ENCODE measurements at regions not wholly inside any gene's neighbourhood (a gene's known extent, or its start where the extent isn't known, plus 50 kb on each side); places are given as distances from the start of the nearest gene placed in this dataset.

- Histone ChIP-seq H3K4me2 (ENCODE audit: extremely low read depth, insufficient read depth, low read length) (no peak overlapping the region), H3K36me3 (ENCODE audit: control insufficient read depth, insufficient read depth, low read length) (no peaks in the 10 kb centered on the region), H3K9ac (ENCODE audit: insufficient read depth, low read length) (no peak overlapping the region), H2AFZ (ENCODE audit: low read length) (no peak overlapping the region), H3K27me3 (ENCODE audit: control insufficient read depth, insufficient read depth, low read length) (no peaks in the 10 kb centered on the region), H3K9me3 (ENCODE audit: control insufficient read depth, insufficient read depth, low read depth, low read length) (no peaks in the 10 kb centered on the region), H3K4me3 (replicated peaks in 1 of 4; ENCODE audit: control extremely low read depth in 1 of 4, insufficient read depth in 1 of 4, low read depth in 3 of 4, low read length in 4 of 4) (no peak overlapping the region), H3K79me2 (ENCODE audit: control insufficient read depth, insufficient read depth, low read length) (no peaks in the 10 kb centered on the region), H3K4me1 (ENCODE audit: control insufficient read depth, extremely low read depth, insufficient read depth, low read length) (no peaks in the 10 kb centered on the region), H3K27ac (ENCODE audit: insufficient read depth, low read length) (no peak overlapping the region), H4K20me1 (ENCODE audit: control insufficient read depth, extremely low read depth, insufficient read depth, low read length) (no peaks in the 10 kb centered on the region)
- no peak for DNase-seq (ENCODE audit: low read depth in 2 of 2)
- TF ChIP-seq EZH2 (IDR thresholded peaks at IDR 0.05; ENCODE audit: low read length, missing control alignments) (no peak), CTCF (conservative IDR thresholded peaks at IDR 0.05 in 1 of 2, IDR thresholded peaks at IDR 0.05 in 1 of 2; ENCODE audit: low read depth in 1 of 2, low read length in 2 of 2) (no peak)
Measured at GRCh38 chr2:146913476-146913875, 931.4 kb upstream of the ACVR2A start.

- no peak for TF ChIP-seq CTCF (conservative IDR thresholded peaks at IDR 0.05 in 1 of 2, IDR thresholded peaks at IDR 0.05 in 1 of 2; ENCODE audit: low read depth in 1 of 2, low read length in 2 of 2)
- TF ChIP-seq EZH2 (IDR thresholded peaks at IDR 0.05; ENCODE audit: low read length, missing control alignments) = no peak
- no peak for DNase-seq (ENCODE audit: low read depth in 2 of 2)
- no peak overlapping the region for H3K4me2 ChIP-seq (ENCODE audit: extremely low read depth, insufficient read depth, low read length)
- H3K36me3 ChIP-seq (ENCODE audit: control insufficient read depth, insufficient read depth, low read length) = no peaks in the 10 kb centered on the region
- H3K27ac ChIP-seq (ENCODE audit: insufficient read depth, low read length) = no peak overlapping the region
- H3K27me3 ChIP-seq (ENCODE audit: control insufficient read depth, insufficient read depth, low read length) = no peaks in the 10 kb centered on the region
- H4K20me1 ChIP-seq (ENCODE audit: control insufficient read depth, extremely low read depth, insufficient read depth, low read length) = no peaks in the 10 kb centered on the region
- no peaks in the 10 kb centered on the region for H3K9me3 ChIP-seq (ENCODE audit: control insufficient read depth, insufficient read depth, low read depth, low read length)
- H2AFZ ChIP-seq (ENCODE audit: low read length) = no peak overlapping the region
- H3K4me1 ChIP-seq (ENCODE audit: control insufficient read depth, extremely low read depth, insufficient read depth, low read length) = no peaks in the 10 kb centered on the region
- no peak overlapping the region for H3K9ac ChIP-seq (ENCODE audit: insufficient read depth, low read length)
- no peaks in the 10 kb centered on the region for H3K79me2 ChIP-seq (ENCODE audit: control insufficient read depth, insufficient read depth, low read length)
- no peak overlapping the region for H3K4me3 ChIP-seq (replicated peaks in 1 of 4; ENCODE audit: control extremely low read depth in 1 of 4, insufficient read depth in 1 of 4, low read depth in 3 of 4, low read length in 4 of 4)
Measured at GRCh38 chr2:146912536-146912935, 932.3 kb upstream of the ACVR2A start.

GRCh38 chr2:146908776-146909175 is 936.1 kb upstream of the ACVR2A start:
- no peaks in the 10 kb centered on the region for H4K20me1 ChIP-seq (ENCODE audit: control insufficient read depth, extremely low read depth, insufficient read depth, low read length)
- no peaks in the 10 kb centered on the region for H3K4me1 ChIP-seq (ENCODE audit: control insufficient read depth, extremely low read depth, insufficient read depth, low read length)
- no peak overlapping the region for H3K27ac ChIP-seq (ENCODE audit: insufficient read depth, low read length)
- no peaks in the 10 kb centered on the region for H3K9me3 ChIP-seq (ENCODE audit: control insufficient read depth, insufficient read depth, low read depth, low read length)
- H3K4me2 ChIP-seq (ENCODE audit: extremely low read depth, insufficient read depth, low read length) = no peak overlapping the region
- H3K27me3 ChIP-seq (ENCODE audit: control insufficient read depth, insufficient read depth, low read length) = no peaks in the 10 kb centered on the region
- H3K36me3 ChIP-seq (ENCODE audit: control insufficient read depth, insufficient read depth, low read length) = no peaks in the 10 kb centered on the region
- no peak for DNase-seq (ENCODE audit: low read depth in 2 of 2)
- no peak overlapping the region for H3K4me3 ChIP-seq (replicated peaks in 1 of 4; ENCODE audit: control extremely low read depth in 1 of 4, insufficient read depth in 1 of 4, low read depth in 3 of 4, low read length in 4 of 4)
- no peak overlapping the region for H2AFZ ChIP-seq (ENCODE audit: low read length)
- no peak overlapping the region for H3K9ac ChIP-seq (ENCODE audit: insufficient read depth, low read length)
- no peaks in the 10 kb centered on the region for H3K79me2 ChIP-seq (ENCODE audit: control insufficient read depth, insufficient read depth, low read length)
- TF ChIP-seq CTCF (conservative IDR thresholded peaks at IDR 0.05 in 1 of 2, IDR thresholded peaks at IDR 0.05 in 1 of 2; ENCODE audit: low read depth in 1 of 2, low read length in 2 of 2) (no peak), EZH2 (IDR thresholded peaks at IDR 0.05; ENCODE audit: low read length, missing control alignments) (no peak)

Measured in fibroblast of lung (primary cell).